Fibroblast of lung (primary cell): ENCODE measurements at regions not wholly inside any gene's neighbourhood (a gene's known extent, or its start where the extent isn't known, plus 50 kb on each side); places are given as distances from the start of the nearest gene placed in this dataset.

Experiments
- DNase-seq, 2 donors: peaks; one replicate each; pipeline versions ENCODE4 v3.0.0 to v3.0.0-alpha.2; 2010; ENCODE audit warnings: low read depth in 2 of 2
- H2AFZ ChIP-seq: 2 replicates; pipeline ENCODE4 v1.5.1; 2012; ENCODE audit warnings: low read length, control low read depth, inconsistent platforms
- H3K27ac ChIP-seq: 2 replicates; pipeline ENCODE4 v1.5.1; 2011; ENCODE audit warnings: low read length, control low read depth; ENCODE audit not compliant: insufficient read depth
- H3K27me3 ChIP-seq: 2 replicates; pipeline ENCODE4 v1.5.1; 2011; ENCODE audit warnings: mild to moderate bottlenecking, low read length; ENCODE audit not compliant: control insufficient read depth, insufficient read depth
- H3K36me3 ChIP-seq: 2 replicates; pipeline ENCODE4 v1.5.1; 2011; ENCODE audit warnings: low read length; ENCODE audit not compliant: control insufficient read depth, insufficient read depth
- H3K4me1 ChIP-seq: 2 replicates; pipeline ENCODE4 v1.5.1; 2011; ENCODE audit warnings: low read length; ENCODE audit not compliant: control insufficient read depth, insufficient read depth; ENCODE audit errors: extremely low read depth
- H3K4me2 ChIP-seq: 2 replicates; pipeline ENCODE4 v1.5.1; 2011; ENCODE audit warnings: low read length, control low read depth; ENCODE audit not compliant: insufficient read depth; ENCODE audit errors: extremely low read depth
- H3K4me3 ChIP-seq, 4 experiments: fragments of 200-600 bp in 1 of 4; sonication (generic) in 1 of 4; replicated peaks in 1 of 4; 2 replicates each; pipeline ENCODE4 v1.5.1; 2011 to 2016; ENCODE audit warnings: low read length in 4 of 4, low read depth in 3 of 4, mild to moderate bottlenecking in 3 of 4, control low read depth in 2 of 4, inconsistent platforms in 1 of 4, mixed read lengths in 1 of 4; ENCODE audit not compliant: insufficient read depth in 1 of 4; ENCODE audit errors: control extremely low read depth in 1 of 4
- H3K79me2 ChIP-seq: 2 replicates; pipeline ENCODE4 v1.5.1; 2012; ENCODE audit warnings: mild to moderate bottlenecking, low read length, inconsistent platforms; ENCODE audit not compliant: control insufficient read depth, insufficient read depth
- H3K9ac ChIP-seq: 2 replicates; pipeline ENCODE4 v1.5.1; 2011; ENCODE audit warnings: mild to moderate bottlenecking, low read length, control low read depth; ENCODE audit not compliant: insufficient read depth
- H3K9me3 ChIP-seq: 2 replicates; pipeline ENCODE4 v1.5.1; 2012; ENCODE audit warnings: low read depth, low read length; ENCODE audit not compliant: control insufficient read depth, insufficient read depth
- H4K20me1 ChIP-seq: 2 replicates; pipeline ENCODE4 v1.5.1; 2011; ENCODE audit warnings: low read length; ENCODE audit not compliant: control insufficient read depth, insufficient read depth; ENCODE audit errors: extremely low read depth
- CTCF ChIP-seq, 2 donors: IDR thresholded peaks in 1 of 2; conservative IDR thresholded peaks in 1 of 2; 1 replicate in 1 of 2; 2 replicates in 1 of 2; pipeline ENCODE4 v1.5.1; 2011 to 2012; ENCODE audit warnings: low read length in 2 of 2, control low read depth in 1 of 2, inconsistent platforms in 1 of 2, low read depth in 1 of 2, mild to moderate bottlenecking in 1 of 2
- EZH2 ChIP-seq: IDR thresholded peaks from 2 replicates; pipeline ENCODE4 v1.5.1; 2012; ENCODE audit warnings: low read length, control low read depth, mild to moderate bottlenecking; ENCODE audit errors: missing control alignments

- TF ChIP-seq EZH2, result no peak
- TF ChIP-seq CTCF (conservative IDR thresholded peaks at IDR 0.05 in 1 of 2, IDR thresholded peaks at IDR 0.05 in 1 of 2; ENCODE audit: low read depth in 1 of 2, low read length in 2 of 2), result no peak
- Histone ChIP-seq H3K79me2 (no peaks in the 10 kb centered on the region), H3K4me3 (no peak overlapping the region), H3K27ac (no peak overlapping the region), H3K4me1 (no peaks in the 10 kb centered on the region), H3K4me2 (no peak overlapping the region), H3K27me3 (no peaks in the 10 kb centered on the region), H3K9ac (no peak overlapping the region), H4K20me1 (no peaks in the 10 kb centered on the region), H3K36me3 (no peaks in the 10 kb centered on the region), H2AFZ (no peak overlapping the region), H3K9me3 (no peaks in the 10 kb centered on the region)
- DNase-seq, result no peak
These were observed 871.0 kb upstream of the CITED2 start for GRCh38 chr6:140245296-140246040.

- H3K4me1 ChIP-seq, result no peaks in the 10 kb centered on the region
- no peaks in the 10 kb centered on the region for H4K20me1 ChIP-seq
- no peaks in the 10 kb centered on the region for H3K27me3 ChIP-seq
- DNase-seq, result no peak
- H3K9ac ChIP-seq, result no peak overlapping the region
- H3K9me3 ChIP-seq, result no peaks in the 10 kb centered on the region
- H2AFZ ChIP-seq, result no peak overlapping the region
- no peak overlapping the region for H3K4me2 ChIP-seq
- H3K27ac ChIP-seq, result no peak overlapping the region
- no peaks in the 10 kb centered on the region for H3K36me3 ChIP-seq
- H3K4me3 ChIP-seq, result no peak overlapping the region
- no peaks in the 10 kb centered on the region for H3K79me2 ChIP-seq
- TF ChIP-seq CTCF (conservative IDR thresholded peaks at IDR 0.05 in 1 of 2, IDR thresholded peaks at IDR 0.05 in 1 of 2; ENCODE audit: low read depth in 1 of 2, low read length in 2 of 2) (no peak), EZH2 (no peak)
These were observed 862.8 kb upstream of the CITED2 start for GRCh38 chr6:140237251-140237650.

- H3K27ac ChIP-seq, result no peak overlapping the region
- peak overlapping the region; percentile 19 for H2AFZ ChIP-seq
- DNase-seq, result no peak
- no peaks in the 10 kb centered on the region for H3K79me2 ChIP-seq
- H3K4me1 ChIP-seq, result no peaks in the 10 kb centered on the region
- H4K20me1 ChIP-seq, result no peaks in the 10 kb centered on the region
- no peaks in the 10 kb centered on the region for H3K27me3 ChIP-seq
- no peak overlapping the region for H3K4me2 ChIP-seq
- no peak overlapping the region for H3K9ac ChIP-seq
- H3K36me3 ChIP-seq, result no peaks in the 10 kb centered on the region
- H3K9me3 ChIP-seq, result no peaks in the 10 kb centered on the region
- TF ChIP-seq EZH2 (no peak), CTCF (conservative IDR thresholded peaks at IDR 0.05 in 1 of 2, IDR thresholded peaks at IDR 0.05 in 1 of 2; ENCODE audit: low read depth in 1 of 2, low read length in 2 of 2) (no peak)
- no peak overlapping the region for H3K4me3 ChIP-seq
These were observed 862.3 kb upstream of the CITED2 start for GRCh38 chr6:140236732-140237131.
